IMR-90 (cell line): ENCODE measurements at regions not wholly inside any gene's neighbourhood (a gene's known extent, or its start where the extent isn't known, plus 50 kb on each side); places are given as distances from the start of the nearest gene placed in this dataset.

Experiments
- CTCF ChIP-seq: conservative IDR thresholded peaks from 2 replicates; pipeline ENCODE4 v1.5.1; 2012; ENCODE audit warnings: mild to moderate bottlenecking, low read depth, low read length, improper control_type of control experiment
- ELK1 ChIP-seq: fragments of 150-350 bp; IDR thresholded peaks from 2 replicates; pipeline ENCODE4 v1.6.1; 2016; ENCODE audit warnings: low read depth, mild to moderate bottlenecking, low read length, moderate library complexity, borderline replicate concordance
- FOS ChIP-seq: fragments of 150-350 bp; IDR thresholded peaks from 2 replicates; pipeline ENCODE4 v1.6.1; 2016; ENCODE audit warnings: low read depth, low read length
- NFE2L2 ChIP-seq: fragments of 150-350 bp; IDR thresholded peaks from 2 replicates; pipeline ENCODE4 v1.6.1; 2016; ENCODE audit warnings: low read depth, mild to moderate bottlenecking, low read length
- POLR2A ChIP-seq: IDR thresholded peaks from 2 replicates; pipeline ENCODE4 v1.6.1; 2012; ENCODE audit warnings: mild to moderate bottlenecking, low read depth, low read length
- RFX5 ChIP-seq: IDR thresholded peaks from 2 replicates; pipeline ENCODE4 v1.8.0; 2012; ENCODE audit warnings: low read depth, mild to moderate bottlenecking, low read length, moderate library complexity

GRCh38 chr10:47058032-47058702 lies 146.9 kb downstream of the PTPN20 start:
- TF ChIP-seq CTCF (no peak), ELK1 (no peak), NFE2L2 (no peak), POLR2A (no peak), RFX5 (no peak), FOS (no peak)
